Stimulated activated CD8-positive, alpha-beta memory T cell treated with anti-CD3 and anti-CD28 coated beads, Interleukin-7, amount 100 ng/mL, for 1 hour (primary cell): ENCODE measurements at regions not wholly inside any gene's neighbourhood (a gene's known extent, or its start where the extent isn't known, plus 50 kb on each side); places are given as distances from the start of the nearest gene placed in this dataset.
"Not testable (repeated sequence)": the region's sequence is repeated elsewhere in the genome, so short reads cannot be mapped to it uniquely, and the experiment has no call there.

Experiments used
- DNase-seq, 2 donors: peaks; one replicate each; pipeline ENCODE4 v3.0.0-alpha.2; 2020; ENCODE audit warnings: low read depth in 2 of 2

GRCh38 chr9:19875291-19875920 lies 86.6 kb upstream of the SLC24A2 start:
- no peak for DNase-seq

DNA sequence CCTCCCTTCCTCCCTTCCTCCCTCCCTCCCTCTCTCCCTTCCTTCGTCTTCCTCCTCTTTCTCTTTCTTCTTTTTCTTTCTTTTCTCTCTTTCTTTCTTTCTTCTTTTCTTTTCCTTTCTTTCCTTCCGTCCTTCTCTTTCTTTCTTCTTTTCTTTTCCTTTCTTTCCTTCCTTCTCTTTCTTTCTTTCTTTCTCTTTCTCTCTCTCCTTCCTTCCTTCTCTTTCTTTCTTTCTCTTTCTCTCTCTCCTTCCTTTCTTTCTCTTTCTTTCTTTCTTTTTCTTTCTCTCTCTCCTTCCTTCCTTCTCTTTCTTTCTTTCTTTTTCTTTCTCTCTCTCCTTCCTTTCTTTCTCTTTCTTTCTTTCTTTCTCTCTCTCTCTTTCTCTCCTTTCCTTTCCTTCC lies 84.4 kb upstream of the SLC24A2 start:
- not testable (repeated sequence) for DNase-seq

DNA sequence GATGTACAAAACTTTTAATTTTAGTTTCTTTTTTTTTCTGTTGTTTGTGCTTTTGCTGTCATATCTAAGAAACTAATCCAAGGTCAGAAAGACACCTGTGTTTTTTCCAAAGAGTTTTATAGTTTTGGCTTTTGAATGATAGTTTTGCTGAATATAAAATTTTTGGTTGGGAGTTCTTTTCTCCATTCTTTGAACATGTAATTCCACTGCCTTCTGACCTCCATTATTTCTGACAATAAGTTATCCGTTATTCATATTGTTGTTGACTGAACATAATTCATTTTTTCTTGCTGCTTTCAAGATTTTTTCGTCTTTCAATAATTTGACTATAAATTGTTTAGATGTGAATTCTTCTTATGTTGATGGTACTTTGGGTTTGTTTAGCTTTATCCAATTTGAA lies 82.2 kb upstream of the SLC24A2 start:
- DNase-seq = no peak

DNA sequence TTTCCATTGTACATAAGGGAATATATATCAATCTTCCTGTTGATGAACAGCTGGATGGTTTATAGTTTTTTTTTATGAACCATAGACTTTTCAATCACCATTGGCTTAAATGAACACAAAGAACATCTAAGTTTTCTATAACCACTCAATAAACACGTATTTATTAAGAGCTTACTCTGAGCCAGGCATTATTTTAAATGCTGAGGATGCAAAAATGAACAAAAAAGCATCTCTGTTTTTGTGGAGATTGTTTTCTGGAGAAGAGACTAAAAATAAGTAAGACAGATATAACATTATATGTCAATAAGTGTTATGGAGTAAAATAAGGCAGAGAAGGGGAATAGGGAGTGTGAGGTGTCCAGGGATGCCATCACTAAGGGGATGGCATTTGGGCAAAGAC lies 52.1 kb upstream of the SLC24A2 start:
- no peak for DNase-seq
